Astrocyte of the hippocampus (primary cell): ENCODE measurements at regions not wholly inside any gene's neighbourhood (a gene's known extent, or its start where the extent isn't known, plus 50 kb on each side); places are given as distances from the start of the nearest gene placed in this dataset.

Source experiments
- DNase-seq: peaks from one replicate; pipeline ENCODE4 v3.0.0; 2011; ENCODE audit warnings: low read depth, low spot score

GRCh38 chr2:103025056-103025455 lies 263.2 kb downstream of the TMEM182 start:
- no peak for DNase-seq

GRCh38 chr2:103028181-103028580 lies 266.4 kb downstream of the TMEM182 start:
- no peak for DNase-seq
